Endothelial cell of umbilical vein (primary cell): ENCODE measurements at regions not wholly inside any gene's neighbourhood (a gene's known extent, or its start where the extent isn't known, plus 50 kb on each side); places are given as distances from the start of the nearest gene placed in this dataset.

Experiments used
- BruUV-seq: library from RNA; stranded (reverse); fragments of 400-500 nt; replicated peaks from 2 replicates; lab custom pipeline; 2021; lab: Mats Ljungman, UMichigan
- CTCF ChIA-PET: fragments of 300-600, 350-600 bp; sonication (Branson Sonifier 250); formaldehyde crosslinking; loops from one replicate; lab custom pipeline; 2021; ENCODE audit warnings: antibody characterized with exemption, inconsistent platforms; lab: Charles Lee
- POLR2A ChIA-PET: fragments of 300-600, 350-600 bp; sonication (Branson Sonifier 250); formaldehyde crosslinking; loops from one replicate; lab custom pipeline; 2021; ENCODE audit warnings: antibody characterized with exemption, inconsistent platforms; lab: Charles Lee
- DNase-seq: peaks from one replicate; pipeline ENCODE4 v3.0.0-alpha.2; 2011; ENCODE audit warnings: low read depth, low spot score
- FAIRE-seq: peaks from 2 replicates; lab custom pipeline; 2011; peaks lifted over from hg19 to GRCh38; lab: Jason Lieb, UNC
- H2AFZ ChIP-seq: 2 replicates; pipeline ENCODE4 v1.6.0; 2012; ENCODE audit warnings: low read depth, low read length, control low read depth, inconsistent platforms
- H3K27ac ChIP-seq: 2 replicates; pipeline ENCODE4 v1.5.1; 2011; ENCODE audit warnings: low read depth, mild to moderate bottlenecking, control low read depth, low read length, moderate library complexity; ENCODE audit not compliant: insufficient read depth
- H3K27me3 ChIP-seq, 2 experiments: 2 replicates each; pipeline versions ENCODE4 v1.6.0 to v1.6.1; 2011; ENCODE audit warnings: low read length in 2 of 2, mixed read lengths in 1 of 2; ENCODE audit not compliant: control insufficient read depth in 2 of 2, insufficient read depth in 2 of 2
- H3K36me3 ChIP-seq, 2 experiments: 2 replicates in 1 of 2; 3 replicates in 1 of 2; pipeline ENCODE4 v1.5.1; 2011; ENCODE audit warnings: low read length in 2 of 2, mild to moderate bottlenecking in 1 of 2, moderate library complexity in 1 of 2; ENCODE audit not compliant: control insufficient read depth in 2 of 2, insufficient read depth in 2 of 2; ENCODE audit errors: extremely low read depth in 1 of 2
- H3K4me1 ChIP-seq: 3 replicates; pipeline ENCODE4 v1.5.1; 2011; ENCODE audit warnings: mild to moderate bottlenecking, low read length; ENCODE audit not compliant: control insufficient read depth, insufficient read depth; ENCODE audit errors: extremely low read depth
- H3K4me2 ChIP-seq: 2 replicates; pipeline ENCODE4 v1.6.1; 2011; ENCODE audit warnings: low read length, control low read depth, mixed read lengths; ENCODE audit not compliant: insufficient read depth
- H3K4me3 ChIP-seq, 3 experiments: fragments of 200-600 bp in 1 of 3; sonication (generic), shearing (Covaris generic) in 1 of 3; replicated peaks in 1 of 3; 2 replicates each; pipeline ENCODE4 v1.5.1; 2011 to 2016; ENCODE audit warnings: control low read depth in 3 of 3, low read length in 3 of 3, mild to moderate bottlenecking in 2 of 3, inconsistent platforms in 1 of 3, low read depth in 1 of 3, moderate library complexity in 1 of 3; ENCODE audit not compliant: insufficient read depth in 1 of 3
- H3K79me2 ChIP-seq: 2 replicates; pipeline ENCODE4 v1.6.0; 2012; ENCODE audit warnings: low read length, inconsistent platforms; ENCODE audit not compliant: control insufficient read depth, insufficient read depth
- H3K9ac ChIP-seq: replicated peaks from 2 replicates; pipeline ENCODE3; 2011; ENCODE audit warnings: low read length, control low read depth; ENCODE audit not compliant: insufficient read depth; ENCODE audit errors: extremely low read depth
- H3K9me1 ChIP-seq: replicated peaks from 3 replicates; pipeline ENCODE4 v1.6.0; 2011; ENCODE audit warnings: mild to moderate bottlenecking, low read length; ENCODE audit not compliant: control insufficient read depth, insufficient read depth; ENCODE audit errors: extremely low read depth
- H3K9me3 ChIP-seq: replicated peaks from 2 replicates; pipeline ENCODE4 v1.5.1; 2012; ENCODE audit warnings: low read length, inconsistent platforms; ENCODE audit not compliant: control insufficient read depth, insufficient read depth
- H4K20me1 ChIP-seq: replicated peaks from 2 replicates; pipeline ENCODE3; 2011; ENCODE audit warnings: mild to moderate bottlenecking, low read length; ENCODE audit not compliant: control insufficient read depth, insufficient read depth; ENCODE audit errors: extremely low read depth
- EZH2 ChIP-seq: IDR thresholded peaks from 2 replicates; pipeline ENCODE4 v1.6.1; 2012; ENCODE audit warnings: borderline replicate concordance, low read depth, mild to moderate bottlenecking, moderate library complexity, low read length, inconsistent platforms; ENCODE audit not compliant: severe bottlenecking
- FOS ChIP-seq: IDR thresholded peaks from 2 replicates; pipeline ENCODE4 v1.6.1; 2011; ENCODE audit warnings: mild to moderate bottlenecking, low read length, moderate library complexity, borderline replicate concordance; ENCODE audit not compliant: insufficient read depth
- GATA2 ChIP-seq: IDR thresholded peaks from 2 replicates; pipeline ENCODE4 v1.7.0; 2011; ENCODE audit warnings: low read depth, mild to moderate bottlenecking, moderate library complexity, mixed read lengths, low read length; ENCODE audit not compliant: insufficient read length, insufficient read depth
- JUN ChIP-seq: IDR thresholded peaks from 2 replicates; pipeline ENCODE4 v1.6.1; 2011; ENCODE audit warnings: borderline replicate concordance, low read depth; ENCODE audit not compliant: insufficient read length, insufficient read depth
- MAX ChIP-seq: IDR thresholded peaks from 2 replicates; pipeline ENCODE4 v1.6.1; 2011; ENCODE audit not compliant: insufficient read depth, insufficient read length
- MYC ChIP-seq: IDR thresholded peaks from one replicate; pipeline ENCODE4 v1.6.1; 2011; ENCODE audit warnings: mild to moderate bottlenecking, low read depth, low read length
- POLR2A ChIP-seq: IDR thresholded peaks from 2 replicates; pipeline ENCODE4 v1.6.1; 2012; ENCODE audit warnings: low read depth, mild to moderate bottlenecking, control low read depth, low read length
- POLR2AphosphoS5 ChIP-seq: IDR thresholded peaks from 2 replicates; pipeline ENCODE4 v1.6.1; 2012; ENCODE audit warnings: low read depth, mild to moderate bottlenecking, control low read depth, low read length, moderate library complexity; ENCODE audit not compliant: insufficient read depth
- dilution Hi-C: fragments of 300-500 bp; cut with MboI; formaldehyde crosslinking; loops from one replicate; pipeline ENCODE4 v1.15.0; 2019; ENCODE audit warnings: low sequenced_read_pairs; ENCODE audit not compliant: extremely low pct_ligation_motif_present
- intact Hi-C: fragments of 100-400 bp; cut with micrococcal nuclease; formaldehyde crosslinking; loops from one replicate; pipeline ENCODE4 v1.10.0; 2022
- TF ChIP-seq, protein P1 (sequence below), 2 donors: IDR thresholded peaks; 1 replicate in 1 of 2; 2 replicates in 1 of 2; pipeline ENCODE4 v1.5.1; 2011; ENCODE audit warnings: low read length in 2 of 2, mild to moderate bottlenecking in 2 of 2, moderate library complexity in 2 of 2, control low read depth in 1 of 2, inconsistent platforms in 1 of 2, low read depth in 1 of 2; ENCODE audit not compliant: insufficient read depth in 1 of 2; ENCODE audit errors: extremely low read depth in 1 of 2

- Histone ChIP-seq H3K4me3 (no peak overlapping the region), H3K4me1 (no peaks in the 10 kb centered on the region), H3K4me2 (no peak overlapping the region), H3K27me3 (no peaks in the 10 kb centered on the region), H3K79me2 (no peaks in the 10 kb centered on the region), H3K9ac (no peak overlapping the region), H3K36me3 (no peaks in the 10 kb centered on the region), H2AFZ (no peak overlapping the region), H4K20me1 (no peaks in the 10 kb centered on the region), H3K27ac (no peak overlapping the region), H3K9me3 (peaks cover 2% of the 10 kb centered on the region), H3K9me1 (no peaks in the 10 kb centered on the region)
- DNase-seq: no peak
- ChIA-PET CTCF (no interaction called here), POLR2A (no interaction called here)
- intact Hi-C loops: no loop called here
- no TSS peak for BruUV-seq
- dilution Hi-C loops: no loop called here
- no peak for TF ChIP-seq POLR2A
- FAIRE-seq: no peak
Observed at GRCh38 chr11:115081972-115082371, 403.6 kb downstream of the NXPE2 start.

DNA sequence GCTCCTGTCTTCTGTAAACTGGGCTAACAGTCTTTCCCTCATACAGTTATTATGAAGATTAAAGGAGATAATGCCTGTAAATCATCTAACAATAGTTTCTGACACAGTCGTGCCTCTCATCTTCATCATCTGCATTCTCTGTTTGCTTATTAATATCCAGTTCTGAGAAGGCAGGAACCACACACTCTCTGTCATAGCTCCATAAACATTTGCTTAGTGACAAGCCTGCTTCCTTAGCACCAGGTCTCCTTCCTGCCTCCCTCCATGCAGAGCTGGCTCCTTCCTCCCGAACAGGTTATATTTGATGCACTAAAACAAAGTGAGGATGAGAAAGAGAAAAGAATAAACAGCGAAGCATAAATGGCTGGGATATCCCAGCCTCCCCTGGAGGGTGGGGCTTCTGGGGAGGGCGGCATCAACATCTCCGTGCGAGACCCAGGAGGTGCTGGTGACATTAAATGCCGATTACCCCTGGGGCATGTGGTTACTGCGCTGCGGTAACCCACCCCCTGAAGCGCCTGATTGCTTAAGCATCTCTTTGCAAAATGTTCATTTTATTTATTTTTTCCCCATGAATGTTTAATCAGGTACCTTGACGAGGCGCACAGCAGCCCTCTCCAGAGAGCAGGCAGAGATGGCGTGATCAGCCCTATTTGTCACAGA, 404.9 kb downstream of the NXPE2 start:
- Histone ChIP-seq H3K79me2 (no peaks in the 10 kb centered on the region), H3K4me2 (no peak overlapping the region), H3K36me3 (no peaks in the 10 kb centered on the region), H4K20me1 (no peaks in the 10 kb centered on the region), H3K4me1 (no peaks in the 10 kb centered on the region), H3K4me3 (no peak overlapping the region), H3K9me3 (peaks cover 2% of the 10 kb centered on the region), H3K27ac (no peak overlapping the region), H3K27me3 (no peaks in the 10 kb centered on the region), H3K9ac (no peak overlapping the region), H2AFZ (no peak overlapping the region), H3K9me1 (no peaks in the 10 kb centered on the region)
- TF ChIP-seq POLR2A: no peak
- TF ChIP-seq JUN: no peak
- no peak for TF ChIP-seq MYC
- TF ChIP-seq FOS: no peak
- TF ChIP-seq EZH2: no peak
- no peak for TF ChIP-seq MAX
- TF ChIP-seq GATA2: no peak
- TF ChIP-seq, protein P1, sequence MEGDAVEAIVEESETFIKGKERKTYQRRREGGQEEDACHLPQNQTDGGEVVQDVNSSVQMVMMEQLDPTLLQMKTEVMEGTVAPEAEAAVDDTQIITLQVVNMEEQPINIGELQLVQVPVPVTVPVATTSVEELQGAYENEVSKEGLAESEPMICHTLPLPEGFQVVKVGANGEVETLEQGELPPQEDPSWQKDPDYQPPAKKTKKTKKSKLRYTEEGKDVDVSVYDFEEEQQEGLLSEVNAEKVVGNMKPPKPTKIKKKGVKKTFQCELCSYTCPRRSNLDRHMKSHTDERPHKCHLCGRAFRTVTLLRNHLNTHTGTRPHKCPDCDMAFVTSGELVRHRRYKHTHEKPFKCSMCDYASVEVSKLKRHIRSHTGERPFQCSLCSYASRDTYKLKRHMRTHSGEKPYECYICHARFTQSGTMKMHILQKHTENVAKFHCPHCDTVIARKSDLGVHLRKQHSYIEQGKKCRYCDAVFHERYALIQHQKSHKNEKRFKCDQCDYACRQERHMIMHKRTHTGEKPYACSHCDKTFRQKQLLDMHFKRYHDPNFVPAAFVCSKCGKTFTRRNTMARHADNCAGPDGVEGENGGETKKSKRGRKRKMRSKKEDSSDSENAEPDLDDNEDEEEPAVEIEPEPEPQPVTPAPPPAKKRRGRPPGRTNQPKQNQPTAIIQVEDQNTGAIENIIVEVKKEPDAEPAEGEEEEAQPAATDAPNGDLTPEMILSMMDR (IDR thresholded peaks at IDR 0.05; ENCODE audit: extremely low read depth in 1 of 2, insufficient read depth in 1 of 2, low read depth in 1 of 2, low read length in 2 of 2): no peak
- no peak for TF ChIP-seq POLR2AphosphoS5
- DNase-seq: no peak
- dilution Hi-C loops: no loop called here
- FAIRE-seq: no peak
- BruUV-seq: no TSS peak
- POLR2A ChIA-PET: no interaction called here
- CTCF ChIA-PET: no interaction called here
- intact Hi-C loops: no loop called here
